DMS79 (cell line): ENCODE measurements at regions not wholly inside any gene's neighbourhood (a gene's known extent, or its start where the extent isn't known, plus 50 kb on each side); places are given as distances from the start of the nearest gene placed in this dataset.

Experiments
- DNase-seq: peaks from one replicate; lab custom pipeline; 2025; lab: John Stamatoyannopoulos, UW

DNA sequence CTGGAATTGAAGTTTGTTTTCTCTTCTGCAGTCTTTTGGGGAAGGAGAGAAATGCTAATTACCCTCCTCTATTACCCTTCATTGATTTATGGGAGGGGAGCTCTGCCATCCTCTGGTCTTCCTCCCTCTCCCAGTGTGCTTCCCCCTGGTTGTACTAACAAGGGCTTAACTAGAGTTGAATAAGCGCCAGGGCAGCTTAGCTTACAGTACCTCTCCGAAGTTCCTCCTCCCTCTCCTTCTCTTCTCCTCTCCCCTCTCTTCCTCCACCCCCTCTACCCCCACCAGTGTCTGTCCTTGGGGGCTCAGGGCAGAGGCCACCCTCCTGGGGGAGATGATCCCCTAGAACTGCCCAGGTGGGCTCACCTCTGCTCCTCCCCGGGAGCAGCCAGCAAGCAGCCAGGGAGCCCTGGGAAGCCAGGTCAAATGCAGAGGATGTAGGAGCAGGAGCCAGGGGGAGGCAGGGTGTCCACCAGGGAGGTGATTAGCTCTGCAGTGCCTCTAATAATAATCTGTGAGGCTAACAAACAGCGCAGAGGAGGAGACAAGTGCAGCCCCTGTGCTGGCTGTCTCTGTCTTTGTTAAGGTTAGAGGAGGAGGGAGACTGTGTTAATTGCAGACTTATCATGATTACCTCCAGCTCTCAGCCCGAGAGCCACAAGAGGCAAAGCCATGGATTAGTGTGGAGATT lies 191.6 kb upstream of the CADM1 start:
- no peak for DNase-seq

GRCh38 chr11:115693002-115693401 lies 188.8 kb upstream of the CADM1 start:
- no peak for DNase-seq

- DNase-seq: no peak
Observed at GRCh38 chr11:115691030-115691429, 186.8 kb upstream of the CADM1 start.

DNA sequence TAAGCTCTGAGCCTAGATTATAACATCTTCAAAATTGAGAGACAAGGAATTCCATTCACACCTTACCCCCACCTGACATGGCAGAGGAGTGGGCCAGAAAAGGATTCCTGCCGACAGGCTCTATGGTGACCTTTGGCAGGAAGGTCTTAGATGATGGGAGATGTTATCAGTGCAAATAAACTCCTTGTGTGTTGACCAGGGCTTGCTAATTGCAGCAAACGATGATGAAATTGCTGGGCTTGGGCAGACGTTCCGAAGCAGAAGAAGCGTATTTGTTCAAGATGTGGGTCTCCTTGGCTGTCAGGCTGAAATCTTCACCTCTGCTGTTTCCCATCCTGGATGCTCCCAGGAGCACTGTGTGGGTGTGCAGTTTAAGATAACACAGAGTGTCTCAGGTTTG lies 183.7 kb upstream of the CADM1 start:
- no peak for DNase-seq

GRCh38 chr11:115684699-115685098 lies 180.5 kb upstream of the CADM1 start:
- no peak for DNase-seq

- no peak for DNase-seq
Observed at GRCh38 chr11:115684135-115684534, 179.9 kb upstream of the CADM1 start.

GRCh38 chr11:115682888-115683287 lies 178.7 kb upstream of the CADM1 start:
- no peak for DNase-seq

DNA sequence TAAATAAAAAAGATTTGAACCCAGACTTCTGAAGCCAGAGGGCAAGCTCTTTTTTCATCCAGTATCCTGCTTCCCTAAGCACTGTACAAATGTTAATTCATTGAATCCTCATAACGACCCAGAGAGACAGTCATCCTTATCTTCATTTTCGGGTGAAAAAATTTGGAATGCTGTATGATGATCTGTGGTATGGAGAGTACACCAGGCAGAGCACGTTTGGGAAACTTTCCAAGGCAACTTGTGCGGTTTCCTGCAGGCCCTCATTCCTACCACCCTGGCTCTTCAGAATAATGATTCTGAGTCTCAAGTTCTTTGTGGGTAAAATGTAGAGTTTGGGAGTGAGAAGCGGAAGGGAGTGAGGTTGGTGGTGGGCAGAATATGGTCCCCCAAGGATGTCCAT lies 177.9 kb upstream of the CADM1 start:
- DNase-seq: peak; percentile 75

DNA sequence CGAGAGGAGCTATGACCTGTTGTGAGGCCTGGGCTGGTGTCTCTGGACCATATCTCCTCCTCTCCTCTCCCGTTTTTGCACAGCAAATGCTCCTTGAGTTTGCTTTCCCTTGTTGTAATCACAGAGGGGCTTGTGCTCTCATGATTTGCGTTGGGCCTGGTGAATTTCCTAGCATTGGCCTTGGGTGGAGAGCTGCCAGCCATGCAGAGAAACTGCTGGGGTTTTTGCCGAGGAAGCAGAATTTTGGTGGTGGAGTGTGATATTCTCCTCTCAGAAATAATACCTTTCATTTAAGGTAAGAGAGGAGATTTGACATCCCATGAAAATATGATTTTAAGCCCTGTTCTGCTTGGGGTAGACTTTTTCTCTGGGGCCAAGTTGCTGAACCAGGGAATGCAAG lies 175.7 kb upstream of the CADM1 start:
- DNase-seq: no peak

DNA sequence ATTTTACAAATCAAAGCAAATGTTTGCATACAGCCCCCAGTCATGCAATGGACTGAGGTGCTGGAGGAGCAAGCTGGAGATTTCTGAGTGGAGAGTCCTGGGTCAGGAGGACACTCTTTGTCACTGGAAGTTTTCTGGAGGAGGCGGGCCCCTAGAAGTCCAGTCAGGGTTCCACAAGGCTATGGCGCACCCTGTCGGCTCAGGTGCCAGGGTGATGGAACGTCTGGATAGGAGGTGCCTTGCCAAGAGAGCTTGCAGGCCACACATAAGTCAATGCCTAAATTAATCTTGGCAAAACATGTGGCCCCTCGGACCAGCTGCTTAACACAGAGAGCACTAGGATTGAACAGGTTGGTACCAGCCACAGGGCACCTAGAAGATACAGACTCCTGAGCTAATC lies 174.7 kb upstream of the CADM1 start:
- no peak for DNase-seq

DNA sequence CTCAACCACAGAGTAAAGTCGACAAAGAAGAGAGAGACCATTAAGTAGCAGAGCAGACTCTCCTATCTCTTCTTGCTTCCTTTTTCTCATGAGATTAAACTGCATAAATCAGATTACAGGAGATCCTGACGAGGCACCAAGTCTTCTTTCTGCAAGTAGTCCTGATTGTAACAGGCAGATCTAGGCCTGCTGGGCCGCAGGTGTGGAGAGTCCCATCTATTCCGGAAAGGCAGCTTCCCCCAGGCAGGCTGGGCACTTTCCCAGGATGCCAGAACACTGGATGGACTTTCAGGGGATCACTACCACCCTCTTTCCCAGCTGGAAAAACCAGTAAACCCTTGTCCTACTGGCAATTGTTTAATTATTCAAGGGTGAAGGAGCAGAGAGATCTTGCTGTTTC lies 173.0 kb upstream of the CADM1 start:
- DNase-seq: no peak

DNA sequence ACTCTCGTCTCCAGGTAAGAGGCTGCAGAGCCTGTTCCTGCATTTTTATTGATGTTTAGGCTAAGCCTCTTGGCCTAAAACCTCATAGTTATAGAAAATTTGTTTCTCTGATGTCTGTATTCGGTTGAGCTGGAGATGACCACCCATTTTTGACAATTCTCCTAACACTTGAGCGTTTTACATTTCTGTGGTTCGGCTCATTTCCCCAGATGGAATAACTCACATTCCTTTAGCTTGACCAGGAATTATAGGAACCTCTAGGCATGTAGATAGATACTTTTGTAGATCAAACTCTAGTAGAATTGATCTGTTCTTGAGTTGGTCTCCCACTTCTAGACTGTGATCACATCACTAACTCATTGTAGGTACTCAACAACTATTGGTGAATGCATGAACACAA lies 172.6 kb upstream of the CADM1 start:
- DNase-seq: no peak

- peak; percentile 74 for DNase-seq
Observed at GRCh38 chr11:115676206-115676605, 172.0 kb upstream of the CADM1 start.

GRCh38 chr11:115674937-115675544 lies 170.8 kb upstream of the CADM1 start:
- no peak for DNase-seq

DNA sequence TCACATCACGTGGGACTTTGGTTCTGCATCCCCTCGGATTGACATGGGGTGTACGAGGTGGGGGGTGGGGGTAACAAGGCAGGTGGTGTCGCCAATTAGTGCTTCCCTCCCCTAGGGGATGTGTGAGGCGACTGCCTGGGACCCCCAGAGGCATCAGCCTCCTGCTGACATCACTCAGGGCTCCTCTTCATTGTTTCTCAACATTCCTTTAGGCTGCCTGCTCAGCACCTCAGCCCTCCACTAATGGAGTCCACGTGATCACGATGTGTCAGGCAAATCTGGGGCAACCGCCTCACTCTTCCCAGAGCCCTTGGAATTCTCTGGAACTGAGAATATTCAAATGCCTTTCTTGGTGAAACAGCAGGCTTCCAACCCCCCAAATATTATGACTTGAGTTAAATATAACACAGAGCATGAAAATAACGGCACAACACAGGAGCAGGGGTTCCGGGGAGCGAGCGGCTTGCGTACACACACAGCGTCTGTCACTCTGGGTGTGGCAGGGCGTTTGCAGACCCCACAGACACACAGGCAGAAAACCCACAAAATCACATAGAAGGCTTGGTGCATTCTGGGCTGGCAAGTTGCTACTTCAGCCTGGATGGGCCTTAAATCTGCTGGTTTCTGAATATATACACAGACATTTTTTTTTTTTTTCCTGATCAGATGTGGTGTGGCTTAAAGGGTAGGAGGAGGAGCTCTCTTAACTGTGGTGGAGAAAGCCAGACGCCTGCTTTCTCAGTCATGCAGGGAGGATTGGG lies 170.1 kb upstream of the CADM1 start:
- DNase-seq: peak; percentile 13

DNA sequence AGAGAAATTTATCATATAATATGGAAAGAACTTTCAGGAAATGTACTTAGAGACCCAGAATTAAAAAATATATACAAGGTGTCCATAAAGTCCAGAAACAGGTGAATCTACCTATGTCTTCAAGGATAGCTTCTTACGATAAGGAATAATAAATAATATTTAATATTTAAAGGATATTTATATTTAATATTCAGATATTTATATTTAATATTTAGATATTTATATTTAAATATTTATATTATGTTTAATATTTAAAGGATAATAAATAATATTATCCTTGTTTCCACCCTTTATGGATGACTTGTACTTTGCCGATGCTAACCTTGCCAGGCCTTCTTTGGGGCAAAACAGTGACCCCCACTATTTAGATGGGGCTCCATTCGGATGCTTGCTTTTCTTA lies 169.5 kb upstream of the CADM1 start:
- no peak for DNase-seq

DNA sequence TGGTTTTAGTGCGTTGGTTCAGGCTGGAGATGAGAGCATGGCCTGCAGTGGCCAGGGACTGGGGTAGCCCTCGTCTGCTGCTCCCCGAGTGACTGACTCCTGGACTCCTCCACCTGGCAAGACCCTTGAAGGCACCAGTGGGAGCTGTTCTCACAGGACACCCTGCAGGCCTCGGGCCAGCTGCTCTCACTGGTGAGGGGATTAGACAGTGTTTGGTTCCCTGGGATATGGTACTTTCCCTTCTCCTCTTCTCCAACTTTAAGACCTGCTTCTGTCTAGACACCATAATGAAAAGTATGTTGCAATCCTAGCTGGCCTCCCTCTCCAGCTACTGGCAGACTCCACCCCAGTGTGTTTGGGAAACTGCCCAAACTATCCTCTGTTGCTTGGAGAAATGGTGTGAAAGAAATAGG lies 168.8 kb upstream of the CADM1 start:
- no peak for DNase-seq

DNA sequence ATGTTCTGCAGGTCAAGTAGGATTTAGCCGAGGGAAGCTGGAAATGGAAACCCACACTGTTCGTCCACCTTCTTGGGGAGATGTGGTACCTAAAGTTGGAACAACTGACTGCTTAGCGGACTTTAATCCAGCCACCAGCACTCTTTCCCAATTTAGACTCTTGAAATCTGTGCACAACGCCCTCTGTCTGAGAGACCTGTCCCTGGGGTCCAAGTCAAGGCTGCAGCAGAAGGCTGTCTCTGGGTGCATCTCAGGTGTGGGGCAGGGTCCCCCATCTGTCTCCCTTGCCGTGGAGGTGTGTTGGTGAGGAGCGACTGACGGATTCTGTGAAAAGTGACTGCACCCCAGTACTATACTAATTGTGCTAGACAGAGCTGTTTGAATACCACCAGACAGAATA lies 168.2 kb upstream of the CADM1 start:
- DNase-seq: no peak

DNA sequence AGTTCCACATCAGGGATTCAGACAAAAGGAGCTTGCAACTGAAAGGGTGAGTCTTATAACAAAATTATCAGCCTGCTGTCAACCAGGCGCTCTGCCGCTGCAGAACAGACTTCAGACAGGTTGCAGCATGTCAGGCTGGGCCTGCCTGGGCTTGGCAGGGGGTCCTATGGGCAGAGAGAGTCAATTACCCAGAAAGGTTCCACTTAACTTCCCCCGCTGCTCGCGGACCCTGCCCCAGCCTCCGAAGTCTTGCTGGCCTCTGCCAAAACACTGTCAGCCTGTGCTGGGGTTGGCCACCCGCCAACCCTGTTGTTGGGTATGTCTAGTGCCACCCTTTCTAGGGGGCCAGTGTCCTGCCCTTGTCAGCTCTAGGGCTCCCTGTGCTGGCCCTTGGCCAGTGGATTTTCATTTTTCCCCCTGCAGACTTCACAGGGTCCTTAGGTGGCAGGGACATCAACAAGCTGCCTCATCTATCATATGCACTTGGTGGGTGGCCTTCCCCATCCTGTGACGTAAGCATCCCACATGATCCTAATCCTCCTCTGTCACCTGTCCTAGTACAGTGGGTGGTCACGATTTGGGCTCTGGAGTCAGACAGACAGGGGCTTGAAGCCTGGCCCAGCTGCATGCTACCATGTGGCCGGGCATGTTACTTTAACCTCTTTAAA lies 166.5 kb upstream of the CADM1 start:
- DNase-seq: peak; percentile 98

DNA sequence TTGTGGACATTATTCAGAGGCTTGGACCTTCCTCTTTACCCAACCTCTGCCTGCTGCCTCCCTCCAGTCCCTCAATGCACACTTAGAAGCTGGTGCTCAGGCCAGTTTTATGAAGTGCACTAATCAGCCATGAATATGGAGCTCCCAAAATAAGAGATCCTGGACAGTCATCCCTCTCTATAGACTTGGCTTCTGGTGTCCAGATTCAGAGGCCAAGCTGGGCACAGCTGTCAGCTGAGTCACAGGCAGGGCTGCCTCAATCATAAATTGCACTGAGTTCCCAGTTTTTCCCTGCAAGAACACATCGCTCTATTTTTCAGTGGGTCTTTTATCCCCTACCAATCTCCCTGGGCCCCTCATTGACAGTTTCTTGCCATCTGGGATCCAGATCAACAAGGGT lies 161.7 kb upstream of the CADM1 start:
- no peak for DNase-seq

GRCh38 chr11:115665175-115665821 lies 161.1 kb upstream of the CADM1 start:
- no peak for DNase-seq

- no peak for DNase-seq
Observed at GRCh38 chr11:115664313-115664712, 160.1 kb upstream of the CADM1 start.
